HG03442 (cell line): ENCODE measurements at regions not wholly inside any gene's neighbourhood (a gene's known extent, or its start where the extent isn't known, plus 50 kb on each side); places are given as distances from the start of the nearest gene placed in this dataset.

Source experiments
- ATAC-seq: cut with Tn5 transposase; IDR thresholded peaks from one replicate; pipeline ENCODE4 v1.9.1; 2021; ENCODE audit warnings: mild to moderate bottlenecking, moderate library complexity; ENCODE audit not compliant: unreplicated experiment

GRCh38 chr16:73714976-73715375 lies 581.6 kb upstream of the PSMD7 start:
- no peak for ATAC-seq

- ATAC-seq, result no peak
These were observed 582.7 kb upstream of the PSMD7 start for GRCh38 chr16:73713778-73714495.

DNA sequence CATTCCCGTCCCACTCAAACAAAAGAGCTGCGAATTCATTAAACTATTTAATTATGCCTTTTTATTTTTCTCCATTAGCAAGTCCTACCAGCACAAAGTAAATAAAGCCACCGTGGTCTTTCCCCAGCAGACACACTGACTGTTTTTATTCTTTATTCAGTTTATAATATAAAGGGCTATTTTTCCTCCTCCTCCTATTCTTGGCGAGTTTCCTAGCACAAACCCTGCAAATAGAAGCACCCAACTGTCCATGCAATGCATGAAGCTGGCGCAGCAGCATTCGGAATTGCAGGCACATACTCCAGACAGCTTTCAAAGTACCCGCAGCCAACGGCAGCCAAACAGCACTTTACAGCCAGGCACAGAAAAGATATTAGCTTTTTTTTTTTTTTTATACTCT lies 583.4 kb upstream of the PSMD7 start:
- no peak for ATAC-seq

- ATAC-seq, result no peak
These were observed 585.1 kb upstream of the PSMD7 start for GRCh38 chr16:73711406-73712080.

DNA sequence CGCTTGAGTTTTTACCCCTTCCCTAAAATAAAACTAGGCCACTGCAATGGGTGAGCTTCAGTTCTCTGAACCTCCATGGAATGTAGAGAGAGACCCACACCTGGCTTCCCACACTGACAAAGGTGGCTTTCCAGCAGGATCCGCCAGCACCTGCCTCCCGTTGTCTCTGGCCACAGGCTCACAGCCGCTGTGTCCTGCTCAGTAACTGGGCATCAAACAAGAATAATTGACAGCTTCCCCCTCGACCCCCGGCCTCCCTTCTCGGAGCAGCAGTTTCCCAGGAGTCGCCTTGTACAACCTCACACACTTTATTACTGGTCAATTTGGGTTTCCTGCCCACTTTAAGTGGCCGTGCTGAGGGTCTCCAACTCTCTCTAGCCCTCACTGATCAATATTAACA lies 586.1 kb upstream of the PSMD7 start:
- no peak for ATAC-seq

DNA sequence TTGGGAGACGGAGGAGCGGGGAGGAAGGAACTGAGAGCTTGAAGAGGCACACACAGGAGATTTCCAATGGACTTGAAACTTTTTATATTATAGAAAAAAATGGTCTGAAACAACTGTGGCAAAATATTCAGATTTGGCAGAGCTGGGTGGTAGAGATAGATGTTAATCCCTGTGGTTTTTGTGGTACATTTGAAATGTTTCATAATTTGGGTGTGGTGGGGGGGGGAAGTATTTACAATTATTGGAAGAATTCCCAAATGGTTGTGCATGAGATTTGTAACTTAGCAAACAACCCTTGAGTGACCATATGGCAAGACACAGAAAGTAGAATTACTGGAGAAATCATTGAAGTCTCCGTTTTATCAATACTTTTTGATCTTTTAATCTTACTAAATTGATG lies 588.8 kb upstream of the PSMD7 start:
- ATAC-seq, result no peak

DNA sequence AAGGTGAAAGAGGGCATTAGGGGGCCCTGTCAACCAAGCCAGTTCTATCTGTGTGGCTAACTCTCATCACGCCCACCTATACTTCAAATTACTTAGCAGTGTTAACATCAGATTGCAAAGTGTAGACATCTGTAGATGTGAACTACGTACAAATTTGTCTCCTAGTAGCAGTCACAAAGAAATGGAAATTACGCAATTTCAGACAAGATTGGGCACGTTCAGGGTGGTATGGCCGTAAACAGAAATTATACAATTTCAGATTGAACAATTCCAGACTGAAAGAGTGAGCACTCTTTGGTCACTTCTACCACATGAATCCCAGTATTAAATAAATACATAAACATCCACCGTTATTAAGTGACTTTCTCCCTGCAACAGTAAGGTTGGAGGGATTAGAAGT lies 592.7 kb upstream of the PSMD7 start:
- no peak for ATAC-seq

DNA sequence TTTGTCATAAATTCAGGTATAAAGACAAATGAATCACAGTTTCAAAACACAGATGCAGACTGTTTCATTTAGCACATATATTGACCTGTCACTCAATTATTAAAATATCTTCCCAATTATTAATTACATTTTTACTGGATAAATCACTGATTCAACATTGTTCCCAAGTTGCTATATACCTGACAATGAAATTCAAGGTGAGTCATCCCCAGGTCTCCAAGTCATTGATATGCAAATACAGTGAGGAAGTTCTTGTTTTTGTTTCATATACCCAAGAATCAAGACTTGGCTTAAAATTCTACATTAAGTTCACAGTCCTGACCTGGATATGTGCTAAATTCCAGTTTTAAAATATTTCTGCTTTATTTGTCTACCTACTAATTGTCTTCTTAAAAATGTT lies 599.3 kb upstream of the PSMD7 start:
- ATAC-seq, result no peak

- no peak for ATAC-seq
These were observed 603.8 kb upstream of the PSMD7 start for GRCh38 chr16:73692861-73693260.

DNA sequence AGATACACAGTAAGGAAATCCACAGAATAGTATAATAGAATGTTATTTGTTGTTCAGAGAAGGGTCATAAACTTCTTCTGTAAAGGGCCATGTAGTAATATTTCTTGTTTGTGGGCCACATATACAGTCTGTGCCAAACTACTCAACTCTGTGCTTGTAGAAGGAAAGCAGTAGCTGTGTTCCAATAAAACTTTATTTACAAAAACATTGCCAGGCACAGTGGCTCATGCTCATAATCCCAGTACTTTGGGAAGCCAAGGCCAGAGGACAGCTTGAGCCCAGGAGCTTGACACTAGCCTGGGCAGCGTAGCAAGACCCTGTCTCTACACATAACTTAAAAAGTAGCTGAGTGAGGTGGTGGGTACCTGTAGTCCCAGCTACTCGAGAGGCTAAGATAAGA lies 612.8 kb upstream of the PSMD7 start:
- no peak for ATAC-seq

GRCh38 chr16:73672135-73672534 lies 624.2 kb upstream of the ZFHX3 start:
- ATAC-seq, result no peak

GRCh38 chr16:73670836-73671820 lies 623.2 kb upstream of the ZFHX3 start:
- ATAC-seq, result no peak

- ATAC-seq, result no peak
These were observed 621.8 kb upstream of the ZFHX3 start for GRCh38 chr16:73669535-73670274.

DNA sequence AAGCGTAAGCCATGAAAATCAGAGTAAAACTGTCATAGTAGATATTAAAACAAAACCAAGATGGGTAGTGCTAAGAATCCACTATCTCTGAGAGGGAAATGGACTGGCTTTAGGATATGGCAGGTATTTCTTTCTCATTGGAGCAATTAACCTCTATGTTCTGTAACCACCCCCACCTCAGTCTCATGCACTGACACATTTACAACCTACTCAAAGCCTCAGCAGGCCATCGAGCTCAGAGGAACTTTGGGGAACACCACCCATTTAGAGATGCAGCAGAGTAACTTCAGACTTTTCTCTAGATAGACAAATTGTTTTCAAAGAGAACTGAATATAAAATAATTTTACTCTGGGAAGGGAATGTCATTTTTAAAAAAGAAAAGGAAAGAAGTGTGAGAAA lies 615.8 kb upstream of the ZFHX3 start:
- ATAC-seq, result no peak

DNA sequence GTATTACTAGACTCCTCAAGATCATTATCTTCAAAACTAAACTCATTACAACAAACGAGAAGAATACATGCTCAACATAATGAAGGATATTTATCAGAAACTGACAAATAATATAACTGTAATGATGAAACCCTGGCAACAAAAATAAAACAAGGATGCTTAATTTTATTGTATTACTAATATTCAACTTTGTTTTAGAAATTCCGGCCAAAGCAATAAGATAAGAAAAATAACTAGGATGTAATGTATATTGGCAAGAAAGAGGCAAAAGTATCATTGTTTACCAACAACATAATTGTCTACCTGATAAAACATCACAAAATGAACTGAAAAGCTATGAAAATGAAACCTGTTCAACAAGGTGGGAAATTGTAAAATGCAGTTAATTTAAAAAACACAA lies 588.3 kb upstream of the ZFHX3 start:
- no peak for ATAC-seq

DNA sequence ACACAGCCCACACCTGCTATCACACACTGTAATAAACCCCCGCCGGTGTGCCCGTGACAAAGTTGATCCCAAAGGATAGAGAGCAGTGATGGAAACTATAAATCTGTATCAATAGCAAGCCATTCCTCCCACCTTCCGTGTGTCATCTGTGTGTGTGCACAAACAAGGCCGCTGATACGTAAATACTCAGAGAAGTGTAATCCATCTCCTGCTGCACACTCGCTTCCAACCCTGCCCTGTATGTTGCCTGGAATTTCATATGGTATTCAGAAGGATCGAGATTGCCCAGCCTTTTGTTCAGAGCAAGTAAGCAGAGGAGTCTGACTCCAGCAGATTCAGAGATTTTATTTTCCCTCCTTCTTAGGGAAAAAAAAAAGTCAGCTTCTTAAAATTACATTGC lies 581.1 kb upstream of the ZFHX3 start:
- no peak for ATAC-seq

DNA sequence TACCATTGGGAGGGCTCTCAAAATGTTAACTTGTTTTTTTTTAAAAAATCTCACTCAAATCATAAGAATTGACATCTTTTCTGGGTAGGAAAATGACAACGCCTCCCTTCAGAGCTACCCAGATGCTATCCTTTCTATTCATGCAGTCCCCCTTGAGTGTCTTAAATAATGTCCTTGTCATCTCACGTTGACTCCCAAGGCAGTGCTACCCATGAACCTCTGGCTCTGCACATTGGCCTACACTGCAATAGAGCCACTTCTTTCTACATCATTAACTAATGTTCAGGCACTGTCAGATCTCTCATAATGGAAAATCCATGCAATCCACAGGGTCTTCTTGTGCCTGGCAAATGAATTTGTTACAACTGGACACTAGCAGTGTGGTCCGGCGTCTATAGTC lies 569.8 kb upstream of the ZFHX3 start:
- no peak for ATAC-seq

DNA sequence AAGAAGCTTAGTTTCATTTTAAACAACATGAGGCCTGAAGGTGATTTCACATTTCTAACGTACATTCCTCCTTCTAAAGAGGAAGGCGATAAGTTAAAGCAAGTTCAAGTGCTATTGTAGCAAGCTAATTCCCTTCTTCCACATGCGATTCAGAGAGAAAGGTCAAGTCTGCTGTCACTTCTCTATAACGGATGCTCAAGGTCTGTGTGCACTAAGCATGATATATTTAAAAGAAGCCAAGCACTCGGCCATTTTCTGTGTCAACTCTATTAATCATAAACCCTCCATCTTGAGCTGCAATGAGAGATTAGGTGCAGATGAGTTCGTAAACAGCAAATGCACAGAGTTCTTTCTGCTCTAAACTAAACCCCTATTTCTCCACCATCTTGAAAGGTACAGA lies 568.8 kb upstream of the ZFHX3 start:
- no peak for ATAC-seq

- no peak for ATAC-seq
These were observed 568.3 kb upstream of the ZFHX3 start for GRCh38 chr16:73616166-73616753.

- ATAC-seq, result no peak
These were observed 567.4 kb upstream of the ZFHX3 start for GRCh38 chr16:73615071-73615940.
